ENCODE measurements at regions not wholly inside any gene's neighbourhood (a gene's known extent, or its start where the extent isn't known, plus 50 kb on each side); places are given as distances from the start of the nearest gene placed in this dataset.

- TF ChIP-seq GATA2 (IDR thresholded peaks at IDR 0.05; ENCODE audit: low read depth, low read length) (no peak), GATA3 (IDR thresholded peaks at IDR 0.05; ENCODE audit: low read depth, low read length) (no peak)
These were observed 121.5 kb upstream of the PDE1A start for GRCh38 chr2:182548031-182548950.
